ENCODE measurements at regions not wholly inside any gene's neighbourhood (a gene's known extent, or its start where the extent isn't known, plus 50 kb on each side); places are given as distances from the start of the nearest gene placed in this dataset.
A peak's percentile ranks its signal among the peaks of the same experiment; 100 is the strongest.

- DNase-seq (ENCODE audit: extremely low read depth in 1 of 2, low read depth in 1 of 2) = no peak
Measured at GRCh38 chr5:167702014-167702413, 589.4 kb upstream of the WWC1 start.

GRCh38 chr5:167708449-167708848 is 583.0 kb upstream of the WWC1 start:
- no peak for DNase-seq (ENCODE audit: extremely low read depth in 1 of 2, low read depth in 1 of 2)

GRCh38 chr5:167709625-167710024 is 581.8 kb upstream of the WWC1 start:
- no peak for DNase-seq (ENCODE audit: extremely low read depth in 1 of 2, low read depth in 1 of 2)

- DNase-seq (ENCODE audit: extremely low read depth in 1 of 2, low read depth in 1 of 2) = no peak
Measured at GRCh38 chr5:167710444-167711073, 580.9 kb upstream of the WWC1 start.

- no peak for DNase-seq (ENCODE audit: extremely low read depth in 1 of 2, low read depth in 1 of 2)
Measured at GRCh38 chr5:167712986-167713585, 578.4 kb upstream of the WWC1 start.

GRCh38 chr5:167713896-167714295 is 577.5 kb upstream of the WWC1 start:
- no peak for DNase-seq (ENCODE audit: extremely low read depth in 1 of 2, low read depth in 1 of 2)

- DNase-seq (ENCODE audit: extremely low read depth in 1 of 2, low read depth in 1 of 2) = no peak
Measured at GRCh38 chr5:167716126-167716775, 575.2 kb upstream of the WWC1 start.

GRCh38 chr5:167720259-167720658 is 571.2 kb upstream of the WWC1 start:
- no peak for DNase-seq (ENCODE audit: extremely low read depth in 1 of 2, low read depth in 1 of 2)

- DNase-seq (ENCODE audit: extremely low read depth in 1 of 2, low read depth in 1 of 2) = no peak
Measured at GRCh38 chr5:167720676-167721260, 570.7 kb upstream of the WWC1 start.

- DNase-seq (ENCODE audit: extremely low read depth in 1 of 2, low read depth in 1 of 2) = no peak
Measured at GRCh38 chr5:167721926-167722440, 569.5 kb upstream of the WWC1 start.

GRCh38 chr5:167723254-167723871 is 568.1 kb upstream of the WWC1 start:
- peak; percentile 16 to 37 for DNase-seq (ENCODE audit: extremely low read depth in 1 of 2, low read depth in 1 of 2)

- no peak for DNase-seq (ENCODE audit: extremely low read depth in 1 of 2, low read depth in 1 of 2)
Measured at GRCh38 chr5:167725264-167725663, 566.2 kb upstream of the WWC1 start.

- no peak for DNase-seq (ENCODE audit: extremely low read depth in 1 of 2, low read depth in 1 of 2)
Measured at GRCh38 chr5:167725741-167726140, 565.7 kb upstream of the WWC1 start.

- DNase-seq (ENCODE audit: extremely low read depth in 1 of 2, low read depth in 1 of 2) = no peak
Measured at GRCh38 chr5:167726642-167727041, 564.8 kb upstream of the WWC1 start.

GRCh38 chr5:167730121-167730520 is 561.3 kb upstream of the WWC1 start:
- no peak for DNase-seq (ENCODE audit: extremely low read depth in 1 of 2, low read depth in 1 of 2)

- DNase-seq (ENCODE audit: extremely low read depth in 1 of 2, low read depth in 1 of 2) = no peak
Measured at GRCh38 chr5:167730656-167731055, 560.8 kb upstream of the WWC1 start.

GRCh38 chr5:167731951-167732350 is 559.5 kb upstream of the WWC1 start:
- DNase-seq (ENCODE audit: extremely low read depth in 1 of 2, low read depth in 1 of 2) = no peak

- no peak for DNase-seq (ENCODE audit: extremely low read depth in 1 of 2, low read depth in 1 of 2)
Measured at GRCh38 chr5:167732499-167732898, 558.9 kb upstream of the WWC1 start.

- DNase-seq (ENCODE audit: extremely low read depth in 1 of 2, low read depth in 1 of 2) = no peak
Measured at GRCh38 chr5:167736992-167737391, 554.5 kb upstream of the WWC1 start.

GRCh38 chr5:167743695-167744464 is 547.6 kb upstream of the WWC1 start:
- DNase-seq (ENCODE audit: extremely low read depth in 1 of 2, low read depth in 1 of 2) = no peak

GRCh38 chr5:167745868-167746267 is 545.6 kb upstream of the WWC1 start:
- no peak for DNase-seq (ENCODE audit: extremely low read depth in 1 of 2, low read depth in 1 of 2)
